M059J (cell line): ENCODE measurements at regions not wholly inside any gene's neighbourhood (a gene's known extent, or its start where the extent isn't known, plus 50 kb on each side); places are given as distances from the start of the nearest gene placed in this dataset.
"Not testable (repeated sequence)": the region's sequence is repeated elsewhere in the genome, so short reads cannot be mapped to it uniquely, and the experiment has no call there.

Experiments
- DNase-seq: peaks from one replicate; pipeline ENCODE4 v3.0.0-alpha.2; 2012; ENCODE audit warnings: low read depth

- DNase-seq = no peak
Measured at GRCh38 chr1:233435622-233436021, 108.1 kb downstream of the MAP3K21 start.

GRCh38 chr1:233439721-233440120 lies 112.2 kb downstream of the MAP3K21 start:
- peak; percentile 12 for DNase-seq

GRCh38 chr1:233440951-233441401 lies 113.5 kb downstream of the MAP3K21 start:
- DNase-seq = peak; percentile 78

GRCh38 chr1:233442026-233442780 lies 114.7 kb downstream of the MAP3K21 start:
- DNase-seq = peak; percentile 50

GRCh38 chr1:233443040-233443760 lies 115.7 kb downstream of the MAP3K21 start:
- DNase-seq = peak; percentile 86

GRCh38 chr1:233444484-233444883 lies 117.0 kb downstream of the MAP3K21 start:
- DNase-seq = no peak

- no peak for DNase-seq
Measured at GRCh38 chr1:233445737-233446136, 118.2 kb downstream of the MAP3K21 start.

GRCh38 chr1:233446935-233447334 lies 119.4 kb downstream of the MAP3K21 start:
- DNase-seq = no peak

GRCh38 chr1:233448109-233448689 lies 120.7 kb downstream of the MAP3K21 start:
- DNase-seq = no peak

GRCh38 chr1:233452724-233453123 lies 125.2 kb downstream of the MAP3K21 start:
- DNase-seq = no peak

- DNase-seq = no peak
Measured at GRCh38 chr1:233453433-233454200, 126.1 kb downstream of the MAP3K21 start.

- no peak for DNase-seq
Measured at GRCh38 chr1:233459470-233459945, 132.0 kb downstream of the MAP3K21 start.

- DNase-seq = peak; percentile 11
Measured at GRCh38 chr1:233459968-233460367, 132.4 kb downstream of the MAP3K21 start.

- DNase-seq = no peak
Measured at GRCh38 chr1:233460692-233461091, 133.2 kb downstream of the MAP3K21 start.

- no peak for DNase-seq
Measured at GRCh38 chr1:233461847-233462246, 134.3 kb downstream of the MAP3K21 start.

GRCh38 chr1:233463333-233463732 lies 135.8 kb downstream of the MAP3K21 start:
- DNase-seq = no peak

GRCh38 chr1:233465745-233466343 lies 138.3 kb downstream of the MAP3K21 start:
- DNase-seq = no peak

GRCh38 chr1:233470741-233471499 lies 143.0 kb upstream of the KCNK1 start:
- DNase-seq = no peak

GRCh38 chr1:233471851-233472250 lies 142.1 kb upstream of the KCNK1 start:
- DNase-seq = peak; percentile 5

- not testable (repeated sequence) for DNase-seq
Measured at GRCh38 chr1:233472796-233473195, 141.1 kb upstream of the KCNK1 start.
